T-helper 2 cell (primary cell): ENCODE measurements at regions not wholly inside any gene's neighbourhood (a gene's known extent, or its start where the extent isn't known, plus 50 kb on each side); places are given as distances from the start of the nearest gene placed in this dataset.
"Not testable (repeated sequence)": the region's sequence is repeated elsewhere in the genome, so short reads cannot be mapped to it uniquely, and the experiment has no call there.

Experiments used
- DNase-seq, 5 experiments: peaks; one replicate each; pipeline versions ENCODE4 v3.0.0 to v3.0.0-alpha.2; 2012 to 2022

GRCh38 chr9:73880101-73880500 is 617.0 kb upstream of the RORB start:
- no peak for DNase-seq

- no peak for DNase-seq
Observed at GRCh38 chr9:73889023-73889422, 608.1 kb upstream of the RORB start.

GRCh38 chr9:73890685-73891277 is 606.4 kb upstream of the RORB start:
- no peak for DNase-seq

- no peak for DNase-seq
Observed at GRCh38 chr9:73892335-73892734, 604.8 kb upstream of the RORB start.

GRCh38 chr9:73893230-73893629 is 603.9 kb upstream of the RORB start:
- no peak for DNase-seq

GRCh38 chr9:73896061-73896460 is 601.1 kb upstream of the RORB start:
- DNase-seq: no peak

- DNase-seq: no peak
Observed at GRCh38 chr9:73906671-73907070, 590.5 kb upstream of the RORB start.

- no peak for DNase-seq
Observed at GRCh38 chr9:73911804-73912203, 585.3 kb upstream of the RORB start.

- DNase-seq: no peak
Observed at GRCh38 chr9:73916016-73916673, 581.0 kb upstream of the RORB start.

GRCh38 chr9:73919712-73920111 is 577.4 kb upstream of the RORB start:
- no peak for DNase-seq

GRCh38 chr9:73923796-73924195 is 573.3 kb upstream of the RORB start:
- no peak for DNase-seq

GRCh38 chr9:73951147-73951546 is 546.0 kb upstream of the RORB start:
- DNase-seq: no peak

- no peak for DNase-seq
Observed at GRCh38 chr9:73962792-73963191, 534.3 kb upstream of the RORB start.

GRCh38 chr9:73969936-73970335 is 527.2 kb upstream of the RORB start:
- DNase-seq: no peak

GRCh38 chr9:73976424-73976823 is 520.7 kb upstream of the RORB start:
- DNase-seq: not testable (repeated sequence)

GRCh38 chr9:73979894-73980264 is 517.3 kb upstream of the RORB start:
- DNase-seq: no peak

- DNase-seq: no peak
Observed at GRCh38 chr9:73980754-73981153, 516.4 kb upstream of the RORB start.

- no peak for DNase-seq
Observed at GRCh38 chr9:73981405-73981804, 515.7 kb upstream of the RORB start.

- no peak for DNase-seq
Observed at GRCh38 chr9:73995836-73996235, 501.3 kb upstream of the RORB start.

GRCh38 chr9:73996844-73997243 is 500.3 kb upstream of the RORB start:
- no peak for DNase-seq

GRCh38 chr9:74001382-74001781 is 495.8 kb upstream of the RORB start:
- no peak for DNase-seq

GRCh38 chr9:74006935-74007334 is 490.2 kb upstream of the RORB start:
- no peak for DNase-seq

- DNase-seq: no peak
Observed at GRCh38 chr9:74007833-74008232, 489.3 kb upstream of the RORB start.

- no peak for DNase-seq
Observed at GRCh38 chr9:74016004-74016403, 481.1 kb upstream of the RORB start.

GRCh38 chr9:74025402-74025925 is 471.7 kb upstream of the RORB start:
- DNase-seq: no peak
